ENCODE measurements at regions not wholly inside any gene's neighbourhood (a gene's known extent, or its start where the extent isn't known, plus 50 kb on each side); places are given as distances from the start of the nearest gene placed in this dataset.
A peak's percentile ranks its signal among the peaks of the same experiment; 100 is the strongest.

DNA sequence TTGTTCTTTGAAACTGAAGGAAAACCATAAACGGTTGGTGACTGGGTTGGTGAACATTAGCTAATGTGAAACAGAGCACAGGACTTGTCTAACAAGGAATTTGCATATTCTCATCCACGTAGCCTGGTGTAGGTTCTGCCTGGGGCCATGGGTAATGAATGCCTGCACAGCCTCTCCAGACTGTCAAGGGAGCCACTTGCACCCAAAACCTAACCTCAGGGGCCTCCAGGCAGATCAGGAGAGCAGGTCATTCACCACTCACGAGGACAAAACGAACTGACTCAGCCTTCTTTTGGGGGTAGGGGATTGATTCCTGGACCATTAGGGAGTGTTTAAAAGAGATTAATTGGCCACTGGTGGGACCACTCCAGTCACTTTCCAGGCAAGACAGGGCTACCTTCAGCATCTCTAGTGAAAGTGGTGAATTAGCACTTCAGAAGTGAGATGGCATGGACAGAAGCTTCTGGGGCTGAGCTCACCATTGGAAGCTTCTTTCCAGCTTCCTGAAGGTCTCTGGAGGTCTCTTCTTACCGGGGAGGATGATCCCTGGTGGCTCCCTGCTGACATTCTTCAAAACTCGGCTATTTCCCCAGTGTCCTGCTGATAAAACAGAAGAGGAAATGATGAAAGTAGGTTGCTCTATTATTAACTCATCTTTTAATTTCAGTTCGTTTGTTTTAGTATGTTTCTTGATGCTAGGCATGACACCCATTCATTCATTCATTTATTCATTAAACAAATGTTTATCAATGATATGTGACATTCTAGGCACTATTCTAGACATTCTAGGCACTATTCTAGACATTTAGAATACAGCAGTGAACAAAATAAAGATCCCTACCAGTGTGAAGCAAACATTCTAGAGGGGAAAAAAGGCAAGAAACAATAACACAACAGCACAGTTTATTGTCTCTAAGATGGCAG, 104.5 kb upstream of the LNX1 start:
- DNase-seq: no peak
- TF ChIP-seq POLR2A (IDR thresholded peaks at IDR 0.05; ENCODE audit: low read length): no peak
- no peak for TF ChIP-seq GATA1 (IDR thresholded peaks at IDR 0.05; ENCODE audit: low read depth, low read length)

GRCh38 chr4:53694666-53695065, 103.4 kb upstream of the LNX1 start:
- no peak for TF ChIP-seq GATA1 (IDR thresholded peaks at IDR 0.05; ENCODE audit: low read depth, low read length)
- TF ChIP-seq POLR2A (IDR thresholded peaks at IDR 0.05; ENCODE audit: low read length): no peak
- no peak for DNase-seq

DNA sequence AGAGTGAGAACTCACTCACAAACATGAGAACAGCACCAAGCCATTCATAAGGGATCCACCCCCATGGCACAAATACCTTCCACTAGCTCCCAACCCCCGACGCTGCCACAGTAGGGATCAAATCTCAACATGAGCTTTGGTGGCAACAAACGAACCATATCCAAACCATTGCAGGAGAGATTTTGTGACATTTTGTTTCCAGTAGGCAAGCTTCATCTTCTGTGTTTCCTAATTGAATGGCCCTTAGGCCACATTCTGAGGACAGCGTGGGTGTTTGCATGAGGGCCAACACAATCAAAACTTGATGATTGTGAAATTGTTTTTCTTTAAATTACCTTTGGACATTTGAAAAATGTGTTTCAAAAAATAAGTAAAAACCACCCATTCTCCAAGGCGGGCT, 102.6 kb upstream of the LNX1 start:
- TF ChIP-seq GATA1 (IDR thresholded peaks at IDR 0.05; ENCODE audit: low read depth, low read length): no peak
- no peak for TF ChIP-seq POLR2A (IDR thresholded peaks at IDR 0.05; ENCODE audit: low read length)
- DNase-seq: no peak

- TF ChIP-seq POLR2A (IDR thresholded peaks at IDR 0.05; ENCODE audit: low read length) (no peak), GATA1 (IDR thresholded peaks at IDR 0.05; ENCODE audit: low read depth, low read length) (no peak)
- no peak for DNase-seq
These were observed 102.1 kb upstream of the LNX1 start for GRCh38 chr4:53693408-53693807.

DNA sequence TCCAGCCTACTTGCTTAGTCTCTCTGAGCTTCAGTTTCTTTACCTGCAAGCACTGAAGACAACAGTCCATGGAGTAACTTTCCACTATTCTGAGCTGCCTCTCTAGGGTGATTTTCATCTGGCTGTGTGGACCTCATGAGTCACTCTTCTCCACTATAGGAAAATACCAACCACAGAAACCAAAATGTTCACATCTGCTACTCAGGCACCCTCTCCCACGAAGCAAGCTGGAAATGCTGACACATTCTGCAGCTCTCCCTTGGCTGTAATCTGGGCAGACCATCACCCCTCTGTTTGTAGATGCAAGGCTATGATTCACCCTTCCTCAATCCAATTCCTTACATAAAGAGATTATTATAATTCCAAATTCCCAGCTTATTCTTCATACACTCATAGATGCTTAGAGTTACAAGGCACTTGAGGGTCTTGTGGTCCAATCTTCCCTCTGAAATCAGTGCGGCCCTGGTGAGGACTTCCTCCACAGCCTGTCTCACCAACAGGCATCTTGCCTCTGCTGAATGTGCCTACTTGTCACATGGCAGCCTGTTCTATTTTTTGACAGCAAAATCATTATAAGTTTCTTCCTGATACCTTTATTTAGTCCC, 97.0 kb upstream of the LNX1 start:
- TF ChIP-seq POLR2A (IDR thresholded peaks at IDR 0.05; ENCODE audit: low read length) (no peak), GATA1 (IDR thresholded peaks at IDR 0.05; ENCODE audit: low read depth, low read length) (no peak)
- DNase-seq: peak in 1 of 2 experiments; percentile 3

DNA sequence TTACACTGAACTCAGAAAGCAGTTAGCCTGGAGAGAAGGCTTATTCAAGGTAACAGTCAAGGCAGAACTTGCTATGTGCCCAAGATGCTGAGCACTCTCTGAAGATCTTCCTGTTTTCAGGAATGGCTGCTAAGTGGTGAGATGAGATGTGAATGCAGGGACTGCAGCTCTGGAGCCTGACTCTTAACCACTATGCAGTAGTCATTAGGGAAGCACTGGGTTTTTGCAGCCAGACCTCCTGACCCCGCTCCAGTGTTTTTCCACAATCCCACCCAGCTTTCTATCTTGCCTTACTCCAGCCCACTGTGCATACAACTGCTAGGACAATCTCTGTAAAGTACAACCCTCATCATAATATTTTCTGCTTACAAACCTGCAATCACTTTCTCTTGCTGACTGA, 95.2 kb upstream of the LNX1 start:
- no peak for DNase-seq
- TF ChIP-seq GATA1 (IDR thresholded peaks at IDR 0.05; ENCODE audit: low read depth, low read length) (no peak), POLR2A (IDR thresholded peaks at IDR 0.05; ENCODE audit: low read length) (no peak)

GRCh38 chr4:53684136-53685130, 93.1 kb upstream of the LNX1 start:
- TF ChIP-seq GATA1 (IDR thresholded peaks at IDR 0.05; ENCODE audit: low read depth, low read length) (no peak), POLR2A (IDR thresholded peaks at IDR 0.05; ENCODE audit: low read length) (no peak)
- DNase-seq: no peak

DNA sequence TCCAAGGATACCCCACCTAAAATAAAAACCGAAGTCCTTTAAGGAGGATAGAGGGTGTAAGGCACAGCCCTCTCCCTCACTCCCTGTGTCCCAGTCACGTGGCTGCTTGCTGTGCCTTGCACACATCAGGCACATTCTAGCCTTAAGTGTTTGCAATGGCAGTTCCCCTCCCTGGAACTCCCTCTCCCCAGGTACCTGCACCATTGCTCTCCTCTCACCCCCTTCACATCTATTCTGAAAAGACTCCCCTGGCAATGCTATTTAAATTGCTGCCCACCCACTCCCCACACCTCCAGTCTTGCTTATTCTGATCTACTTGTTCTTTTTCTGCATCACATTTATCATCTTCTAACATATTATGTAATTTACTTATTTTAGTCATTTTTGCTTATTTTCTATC, 91.6 kb upstream of the LNX1 start:
- no peak for TF ChIP-seq GATA1 (IDR thresholded peaks at IDR 0.05; ENCODE audit: low read depth, low read length)
- TF ChIP-seq POLR2A (IDR thresholded peaks at IDR 0.05; ENCODE audit: low read length): no peak
- no peak for DNase-seq

- TF ChIP-seq GATA1 (IDR thresholded peaks at IDR 0.05; ENCODE audit: low read depth, low read length): no peak
- DNase-seq: no peak
These were observed 90.9 kb upstream of the LNX1 start for GRCh38 chr4:53682196-53682595.

GRCh38 chr4:53680598-53680997, 89.3 kb upstream of the LNX1 start:
- no peak for TF ChIP-seq POLR2A (IDR thresholded peaks at IDR 0.05; ENCODE audit: low read length)
- no peak for TF ChIP-seq GATA1 (IDR thresholded peaks at IDR 0.05; ENCODE audit: low read depth, low read length)
- no peak for DNase-seq

DNA sequence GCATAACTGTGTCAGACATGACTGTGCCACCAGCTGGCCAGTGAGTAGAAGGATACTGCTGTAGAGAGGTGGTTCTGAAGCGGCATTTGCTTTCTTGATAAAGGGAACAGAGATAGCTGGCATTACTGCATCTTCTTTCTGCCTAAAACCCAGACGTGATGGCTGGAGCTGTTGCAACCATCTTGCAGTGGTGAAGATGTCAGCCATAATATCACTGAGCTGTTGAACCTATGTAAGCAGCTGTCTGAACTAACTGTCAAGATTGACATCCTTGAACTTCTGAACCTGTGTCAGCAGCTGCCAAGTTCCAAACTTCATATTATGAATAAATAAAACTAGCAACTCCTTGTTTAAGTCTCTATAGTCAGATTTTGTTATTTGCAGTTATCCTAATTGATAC, 88.9 kb upstream of the LNX1 start:
- no peak for TF ChIP-seq POLR2A (IDR thresholded peaks at IDR 0.05; ENCODE audit: low read length)
- TF ChIP-seq GATA1 (IDR thresholded peaks at IDR 0.05; ENCODE audit: low read depth, low read length): no peak
- no peak for DNase-seq

GRCh38 chr4:53676402-53676871, 85.2 kb upstream of the LNX1 start:
- no peak for DNase-seq
- TF ChIP-seq POLR2A (IDR thresholded peaks at IDR 0.05; ENCODE audit: low read length): no peak
- no peak for TF ChIP-seq GATA1 (IDR thresholded peaks at IDR 0.05; ENCODE audit: low read depth, low read length)

- DNase-seq: no peak
- TF ChIP-seq POLR2A (IDR thresholded peaks at IDR 0.05; ENCODE audit: low read length) (no peak), GATA1 (IDR thresholded peaks at IDR 0.05; ENCODE audit: low read depth, low read length) (no peak)
These were observed 83.6 kb upstream of the LNX1 start for GRCh38 chr4:53674903-53675302.

DNA sequence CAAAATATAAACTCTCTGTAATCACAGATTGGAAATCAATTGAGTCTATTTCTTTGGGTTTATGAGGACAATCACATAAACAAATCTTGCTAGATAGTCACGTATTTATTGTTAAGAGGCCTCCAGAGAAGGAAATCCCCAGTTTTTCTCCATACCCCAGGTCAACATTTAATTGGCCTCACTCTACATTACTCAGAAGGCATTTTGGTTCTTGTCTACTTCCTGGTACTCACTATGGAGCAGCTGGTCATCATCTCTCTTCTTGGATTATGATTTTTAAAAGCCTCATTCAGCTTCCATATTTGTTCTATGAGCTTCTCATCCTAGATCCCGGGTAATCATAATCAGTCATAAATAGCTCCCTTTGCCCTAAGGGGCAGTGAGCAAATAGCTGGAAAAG, 81.6 kb upstream of the LNX1 start:
- TF ChIP-seq GATA1 (IDR thresholded peaks at IDR 0.05; ENCODE audit: low read depth, low read length) (no peak), POLR2A (IDR thresholded peaks at IDR 0.05; ENCODE audit: low read length) (no peak)
- DNase-seq: no peak

All from erythroblast (primary cell).